Muscle layer of colon (tissue), 2 donors: ENCODE measurements at regions not wholly inside any gene's neighbourhood (a gene's known extent, or its start where the extent isn't known, plus 50 kb on each side); places are given as distances from the start of the nearest gene placed in this dataset.

ENCODE experiments used
- H3K27ac ChIP-seq: one replicate; pipeline ENCODE4 v1.7.0; 2013; ENCODE audit warnings: low read depth, mild to moderate bottlenecking, low read length, moderate library complexity
- H3K27me3 ChIP-seq, 2 donors: one replicate each; pipeline ENCODE4 v1.7.0; 2013; ENCODE audit warnings: low read length in 2 of 2, mild to moderate bottlenecking in 2 of 2; ENCODE audit not compliant: insufficient read depth in 2 of 2, control insufficient read depth in 1 of 2
- H3K36me3 ChIP-seq: one replicate; pipeline ENCODE4 v1.7.0; 2013; ENCODE audit warnings: mild to moderate bottlenecking, low read length; ENCODE audit not compliant: insufficient read depth
- H3K4me1 ChIP-seq: one replicate; pipeline ENCODE4 v1.7.0; 2013; ENCODE audit warnings: mild to moderate bottlenecking, low read length; ENCODE audit not compliant: insufficient read depth
- H3K4me3 ChIP-seq, 2 donors: one replicate each; pipeline ENCODE4 v1.7.0; 2013; ENCODE audit warnings: low read length in 2 of 2, low read depth in 1 of 2, mild to moderate bottlenecking in 1 of 2, moderate library complexity in 1 of 2
- H3K9ac ChIP-seq: one replicate; pipeline ENCODE4 v1.7.0; 2013; ENCODE audit warnings: low read length
- H3K9me3 ChIP-seq: one replicate; pipeline ENCODE4 v1.7.0; 2013; ENCODE audit warnings: mild to moderate bottlenecking, low read length
- donor health status: abdominal sarcoma.
- donor health status: Adenocarcinoma of cecum.

DNA sequence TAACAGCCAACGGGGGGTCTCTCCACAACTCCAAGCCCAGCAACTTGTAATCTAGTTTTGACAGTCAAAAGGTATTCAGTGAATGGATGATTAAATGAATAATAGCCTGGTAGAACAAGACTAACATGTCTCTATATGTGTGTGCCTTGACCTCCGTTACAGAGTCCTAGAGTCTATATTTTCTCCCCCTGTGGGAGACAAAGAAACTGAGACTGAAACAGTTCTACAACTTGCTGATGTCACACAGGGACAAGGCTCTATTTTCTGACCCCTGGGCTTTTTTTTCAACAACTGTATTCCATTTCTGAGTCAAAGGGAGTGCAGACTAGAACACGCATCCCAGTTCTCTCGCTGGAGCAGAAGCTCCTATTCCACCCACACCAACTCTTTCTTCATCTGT, 223.6 kb upstream of the AGAP1 start:
- Histone ChIP-seq H3K9ac (no peak overlapping the region), H3K36me3 (no peaks in the 10 kb centered on the region), H3K27ac (no peak overlapping the region), H3K27me3 (no peaks in the 10 kb centered on the region), H3K4me1 (no peaks in the 10 kb centered on the region), H3K4me3 (no peak overlapping the region), H3K9me3 (no peaks in the 10 kb centered on the region)

DNA sequence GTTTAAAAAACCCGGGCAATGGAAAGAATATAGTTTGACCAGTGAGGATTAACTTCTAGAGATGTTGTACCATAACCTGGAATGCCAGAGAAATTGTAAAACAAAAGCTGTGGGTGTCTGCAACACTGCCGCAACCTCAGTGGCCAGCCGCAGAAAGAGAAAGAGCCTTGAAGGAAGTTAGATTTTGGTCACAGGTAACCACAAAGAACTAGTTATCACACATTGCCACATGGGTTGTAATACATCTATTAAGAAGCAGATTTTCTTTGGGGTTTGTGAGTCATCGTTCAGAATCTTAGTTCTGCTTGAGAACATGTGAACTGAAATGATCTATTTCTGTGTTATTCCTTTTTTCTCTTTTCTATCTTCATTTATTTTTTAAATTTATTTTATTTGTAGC, 222.9 kb upstream of the AGAP1 start:
- Histone ChIP-seq H3K27ac (no peak overlapping the region), H3K9ac (no peak overlapping the region), H3K4me3 (no peak overlapping the region), H3K27me3 (no peaks in the 10 kb centered on the region), H3K36me3 (no peaks in the 10 kb centered on the region), H3K9me3 (no peaks in the 10 kb centered on the region), H3K4me1 (no peaks in the 10 kb centered on the region)

DNA sequence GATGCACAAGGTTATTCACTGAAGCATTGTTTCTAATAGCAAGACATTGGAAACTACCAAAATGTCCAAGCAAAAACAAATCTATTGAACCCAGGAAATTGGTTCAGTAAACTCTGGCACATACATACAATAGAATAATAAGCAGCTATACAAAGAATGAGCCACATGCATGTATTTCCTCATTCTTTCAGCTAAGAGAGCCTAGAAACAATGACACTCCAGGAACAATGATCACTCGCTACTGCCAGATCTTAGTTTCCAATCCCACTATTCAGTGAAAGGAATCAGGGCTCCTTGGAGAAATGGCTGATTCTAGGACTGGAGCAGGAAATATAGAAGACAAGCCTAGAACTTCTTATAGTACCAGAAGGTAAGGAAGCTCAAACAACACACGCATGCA, 221.9 kb upstream of the AGAP1 start:
- Histone ChIP-seq H3K36me3 (no peaks in the 10 kb centered on the region), H3K9me3 (no peaks in the 10 kb centered on the region), H3K4me1 (no peaks in the 10 kb centered on the region), H3K27me3 (no peaks in the 10 kb centered on the region), H3K4me3 (no peak overlapping the region), H3K27ac (no peak overlapping the region), H3K9ac (no peak overlapping the region)

DNA sequence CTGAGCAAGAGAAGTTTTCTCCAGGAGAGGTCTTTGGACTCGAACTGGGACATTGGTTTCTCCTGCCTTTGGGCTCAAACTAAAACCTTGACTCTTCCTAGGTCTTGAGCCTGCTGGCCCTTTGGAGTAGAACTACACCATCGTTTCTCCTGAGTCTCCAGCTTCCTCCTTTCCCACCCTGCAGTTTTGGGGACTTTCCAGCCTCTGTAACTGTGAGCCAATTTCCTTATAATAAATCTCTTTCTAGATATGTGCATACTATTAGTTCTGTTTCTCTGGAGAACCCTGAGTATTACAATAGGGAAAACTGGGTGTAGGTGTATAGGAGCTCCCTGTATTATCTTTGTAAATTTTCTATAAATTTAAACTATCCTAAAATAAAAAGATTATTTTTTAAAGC, 219.8 kb upstream of the AGAP1 start:
- Histone ChIP-seq H3K4me1 (no peaks in the 10 kb centered on the region), H3K36me3 (no peaks in the 10 kb centered on the region), H3K4me3 (no peak overlapping the region), H3K9me3 (no peaks in the 10 kb centered on the region), H3K27ac (no peak overlapping the region), H3K27me3 (no peaks in the 10 kb centered on the region), H3K9ac (no peak overlapping the region)

DNA sequence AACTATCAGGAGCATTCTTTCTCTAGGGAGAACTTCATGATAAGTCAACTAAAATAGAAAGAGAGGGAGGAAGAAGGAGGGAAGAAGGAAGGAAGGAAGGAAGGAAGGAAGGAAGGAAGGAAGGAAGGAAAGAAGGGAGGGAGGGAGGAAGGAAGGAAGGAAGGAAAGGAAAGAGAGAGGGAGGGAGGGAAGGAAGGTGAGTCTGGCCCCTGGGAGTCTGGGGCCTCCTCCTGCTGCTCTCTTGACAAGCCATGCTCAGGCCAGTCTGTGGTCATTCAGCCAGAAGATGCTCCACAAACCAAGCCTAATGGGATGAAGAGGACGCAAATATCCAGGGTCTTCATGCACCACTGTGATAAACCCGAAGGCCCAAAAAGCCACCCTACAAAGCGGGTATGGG, 216.4 kb upstream of the AGAP1 start:
- Histone ChIP-seq H3K27me3 (no peaks in the 10 kb centered on the region), H3K9me3 (no peaks in the 10 kb centered on the region)

DNA sequence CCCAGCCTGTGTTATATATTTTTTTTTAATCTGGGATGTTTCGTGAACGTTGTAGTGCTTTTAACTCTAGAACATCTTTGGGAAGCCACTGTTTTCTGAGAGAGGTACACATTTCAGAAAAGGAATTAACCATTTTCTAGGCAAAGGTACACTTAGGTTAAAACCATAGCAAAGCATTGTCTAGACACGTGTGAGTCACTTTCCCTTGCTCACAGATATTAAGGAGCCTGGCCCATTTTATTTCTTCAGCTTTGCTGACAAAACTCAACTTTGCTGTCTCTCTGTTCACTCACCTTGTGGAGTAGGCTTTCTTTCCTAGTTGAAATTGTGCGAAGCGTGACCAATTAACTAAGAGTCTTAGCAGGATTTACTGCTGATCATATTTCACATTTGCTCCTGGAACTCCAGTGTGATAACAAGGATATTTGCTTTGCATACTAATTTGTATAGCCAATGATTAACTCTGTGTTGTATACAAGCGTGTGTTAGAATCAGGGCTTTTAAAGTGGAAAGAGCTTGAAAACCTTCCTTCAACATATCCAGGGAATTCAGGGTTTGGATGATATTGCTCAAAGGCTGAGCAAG, 215.0 kb upstream of the AGAP1 start:
- H3K27ac ChIP-seq: no peak overlapping the region
- no peak overlapping the region for H3K4me3 ChIP-seq
- H3K4me1 ChIP-seq: no peaks in the 10 kb centered on the region
- H3K9me3 ChIP-seq: no peaks in the 10 kb centered on the region
- H3K9ac ChIP-seq: no peak overlapping the region
- no peaks in the 10 kb centered on the region for H3K36me3 ChIP-seq
- H3K27me3 ChIP-seq: no peaks in the 10 kb centered on the region

More for the DNA sequence above, 216.4 kb upstream of the AGAP1 start:
- Histone ChIP-seq H3K36me3 (no peaks in the 10 kb centered on the region), H3K9ac (no peak overlapping the region), H3K4me1 (no peaks in the 10 kb centered on the region), H3K27ac (no peak overlapping the region), H3K4me3 (no peak overlapping the region)

DNA sequence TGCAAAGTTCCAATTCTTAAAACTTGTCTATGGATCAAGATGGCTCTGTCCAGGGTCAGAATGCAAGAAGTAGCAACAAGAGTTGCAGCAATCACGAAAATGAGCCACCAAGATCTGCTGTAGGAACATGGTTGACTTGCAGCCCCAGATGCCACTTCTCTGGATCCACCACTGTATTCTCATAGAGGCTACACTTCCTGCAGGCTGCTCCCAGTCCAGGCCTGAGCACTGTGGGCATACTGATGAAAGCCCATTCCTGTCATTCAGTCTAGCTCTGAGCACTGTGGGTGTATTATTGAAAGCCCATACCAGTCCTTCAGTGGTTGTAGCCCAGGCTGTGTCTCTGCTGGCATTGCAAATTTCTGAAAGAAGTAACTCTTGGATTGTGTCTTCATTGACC, 213.9 kb upstream of the AGAP1 start:
- Histone ChIP-seq H3K27me3 (no peaks in the 10 kb centered on the region), H3K4me1 (no peaks in the 10 kb centered on the region), H3K4me3 (no peak overlapping the region), H3K27ac (no peak overlapping the region), H3K9me3 (no peaks in the 10 kb centered on the region), H3K36me3 (no peaks in the 10 kb centered on the region), H3K9ac (no peak overlapping the region)

DNA sequence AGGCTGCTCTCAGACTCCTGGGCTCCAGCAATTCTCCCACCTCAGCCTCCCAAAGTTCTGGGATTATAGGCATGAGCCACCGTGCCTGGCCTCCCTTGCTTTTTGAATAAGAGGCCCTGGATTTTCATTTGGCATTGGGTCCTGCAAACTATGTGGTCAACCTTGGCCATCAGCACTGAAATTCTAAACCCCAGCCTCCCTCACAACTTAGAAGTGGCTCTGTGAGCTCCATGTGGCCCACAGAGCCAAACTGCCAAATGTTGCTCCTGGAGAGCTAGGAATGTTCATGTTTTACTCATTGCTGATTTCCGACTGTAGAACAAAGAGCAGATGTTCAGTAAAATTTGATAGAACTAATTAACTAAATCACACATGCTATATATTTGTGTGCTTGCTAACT, 210.6 kb upstream of the AGAP1 start:
- no peak overlapping the region for H3K9ac ChIP-seq

DNA sequence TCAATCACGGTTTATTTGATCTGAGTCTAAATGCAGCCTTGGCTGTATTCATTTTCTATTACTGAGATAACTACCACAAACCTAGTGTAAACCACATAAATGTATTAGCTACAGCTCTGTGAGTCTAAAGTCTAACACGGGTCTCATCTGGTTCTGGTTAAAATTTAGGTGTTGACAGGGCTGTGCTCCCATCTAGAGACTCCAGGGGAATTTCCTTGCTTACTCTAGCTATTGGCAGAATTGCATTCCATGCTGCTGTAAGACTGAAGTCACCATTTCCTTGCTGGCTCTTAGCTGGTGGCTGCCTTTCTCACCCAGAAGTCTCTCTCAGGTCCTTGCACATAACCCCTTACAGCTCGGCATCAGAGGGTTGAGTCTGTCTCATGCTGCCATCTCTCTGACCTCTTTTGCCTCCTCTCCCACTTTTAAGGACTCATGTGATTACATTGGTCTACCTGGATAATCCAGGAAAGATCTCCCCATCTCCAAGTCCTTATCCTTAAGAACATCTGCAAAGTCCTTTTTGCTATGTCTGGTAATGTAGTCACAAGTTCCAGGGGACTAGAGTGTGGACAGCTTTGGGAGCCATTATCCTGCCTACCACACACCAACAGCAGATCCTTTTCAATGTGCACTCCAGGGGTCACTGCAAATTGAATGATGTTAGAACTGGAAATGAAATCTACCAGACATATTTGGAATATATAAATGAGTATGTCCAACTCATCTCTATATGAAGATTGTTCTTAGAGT, 207.0 kb upstream of the AGAP1 start:
- no peak overlapping the region for H3K9ac ChIP-seq
- no peaks in the 10 kb centered on the region for H3K36me3 ChIP-seq
- H3K27me3 ChIP-seq: no peaks in the 10 kb centered on the region
- H3K4me1 ChIP-seq: no peaks in the 10 kb centered on the region
- H3K9me3 ChIP-seq: no peaks in the 10 kb centered on the region
- no peak overlapping the region for H3K4me3 ChIP-seq
- no peak overlapping the region for H3K27ac ChIP-seq

More for the DNA sequence above, 210.6 kb upstream of the AGAP1 start:
- H3K9me3 ChIP-seq: no peaks in the 10 kb centered on the region
- H3K4me3 ChIP-seq: no peak overlapping the region
- H3K27me3 ChIP-seq: no peaks in the 10 kb centered on the region
- no peak overlapping the region for H3K27ac ChIP-seq
- no peaks in the 10 kb centered on the region for H3K4me1 ChIP-seq
- H3K36me3 ChIP-seq: no peaks in the 10 kb centered on the region

DNA sequence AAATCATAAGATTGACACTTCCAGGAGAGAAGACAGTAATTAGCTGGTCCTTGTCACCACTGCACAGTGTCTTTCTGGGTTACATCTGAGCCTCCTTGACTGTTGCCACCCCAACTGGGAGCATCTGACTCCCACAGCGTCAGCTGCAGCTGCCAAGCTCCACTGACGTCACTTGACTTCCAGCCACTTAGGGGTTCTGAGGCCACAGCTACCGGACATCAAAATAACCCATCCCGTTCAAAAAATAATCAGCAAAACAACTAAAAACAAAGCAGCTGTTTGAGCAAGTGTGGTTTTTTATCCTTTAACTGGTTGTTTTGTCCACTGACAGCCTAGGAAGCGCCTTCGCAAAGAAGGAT, 206.5 kb upstream of the AGAP1 start:
- H3K9ac ChIP-seq: no peak overlapping the region
- no peaks in the 10 kb centered on the region for H3K9me3 ChIP-seq
- H3K36me3 ChIP-seq: no peaks in the 10 kb centered on the region
- H3K4me1 ChIP-seq: no peaks in the 10 kb centered on the region
- no peaks in the 10 kb centered on the region for H3K27me3 ChIP-seq
- no peak overlapping the region for H3K4me3 ChIP-seq
- H3K27ac ChIP-seq: no peak overlapping the region

DNA sequence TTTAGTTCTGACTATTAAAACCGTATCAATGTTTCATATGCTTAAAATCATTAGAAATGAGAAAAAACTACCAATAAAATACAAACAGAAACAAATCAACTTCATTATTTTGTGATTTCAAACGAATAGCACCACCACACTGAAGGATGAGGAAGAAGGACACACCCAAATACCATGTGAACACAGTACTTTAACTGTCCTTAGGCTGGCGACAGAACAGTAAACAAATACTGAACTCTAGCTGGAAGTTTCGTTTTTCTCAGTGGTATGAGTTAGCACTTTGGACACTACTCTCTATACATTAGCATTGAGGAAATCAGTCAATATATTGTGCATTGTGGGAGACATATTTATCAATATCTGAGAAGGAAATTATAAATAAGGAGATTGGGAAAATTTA, 202.4 kb upstream of the AGAP1 start:
- Histone ChIP-seq H3K4me3 (no peak overlapping the region), H3K27me3 (no peaks in the 10 kb centered on the region), H3K9me3 (no peaks in the 10 kb centered on the region), H3K36me3 (no peaks in the 10 kb centered on the region), H3K9ac (no peak overlapping the region), H3K4me1 (no peaks in the 10 kb centered on the region), H3K27ac (no peak overlapping the region)

DNA sequence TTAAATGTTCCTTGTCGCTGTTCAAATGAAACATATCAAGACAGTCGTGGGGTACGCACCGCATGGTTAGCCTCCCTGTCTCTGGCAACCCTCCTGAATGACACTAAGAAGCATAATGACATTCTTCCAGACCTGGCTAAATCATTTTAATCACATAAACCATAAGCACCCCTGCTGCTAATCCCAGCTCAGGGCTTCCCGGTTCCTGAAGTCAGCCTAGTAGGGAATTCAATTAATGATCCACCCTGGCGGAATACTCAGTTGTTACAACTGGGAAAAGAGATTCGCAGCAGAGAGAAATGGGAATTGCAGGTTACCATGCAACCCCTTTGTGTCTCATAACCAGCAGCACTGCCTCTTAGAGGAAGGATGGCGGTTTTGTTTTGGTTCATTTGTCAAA, 200.8 kb upstream of the AGAP1 start:
- Histone ChIP-seq H3K4me1 (no peaks in the 10 kb centered on the region), H3K36me3 (no peaks in the 10 kb centered on the region), H3K4me3 (no peak overlapping the region), H3K9me3 (no peaks in the 10 kb centered on the region), H3K27me3 (no peaks in the 10 kb centered on the region), H3K9ac (no peak overlapping the region), H3K27ac (no peak overlapping the region)
